Activated naive CD4-positive, alpha-beta T cell treated with anti-CD3 and anti-CD28 coated beads for 36 hours (primary cell): ENCODE measurements at regions not wholly inside any gene's neighbourhood (a gene's known extent, or its start where the extent isn't known, plus 50 kb on each side); places are given as distances from the start of the nearest gene placed in this dataset.

ENCODE experiments used
- CTCF ChIA-PET: fragments of 350-600 bp; sonication (Branson Sonifier 250); formaldehyde crosslinking; loops from one replicate; lab custom pipeline; 2021; ENCODE audit warnings: antibody characterized with exemption; lab: Charles Lee
- DNase-seq: peaks from one replicate; pipeline ENCODE4 v3.0.0-alpha.2; 2020
- H3K27ac Mint-ChIP-seq: one replicate; pipeline ENCODE4 v1.8.0; 2021; ENCODE audit warnings: mild to moderate bottlenecking, mixed read lengths
- H3K27me3 Mint-ChIP-seq: one replicate; pipeline ENCODE4 v1.8.0; 2021; ENCODE audit warnings: low read depth, mixed read lengths
- H3K36me3 Mint-ChIP-seq: one replicate; pipeline ENCODE4 v1.8.0; 2021; ENCODE audit warnings: low read depth, mixed read lengths
- H3K4me1 Mint-ChIP-seq: one replicate; pipeline ENCODE4 v1.8.0; 2021; ENCODE audit warnings: low read depth, mixed read lengths
- H3K4me3 Mint-ChIP-seq: one replicate; pipeline ENCODE4 v1.8.0; 2021; ENCODE audit warnings: mild to moderate bottlenecking, moderate library complexity, mixed read lengths
- H3K9me3 Mint-ChIP-seq: one replicate; pipeline ENCODE4 v1.8.0; 2021; ENCODE audit warnings: mixed read lengths
- intact Hi-C: fragments of 100-400 bp; cut with micrococcal nuclease; formaldehyde crosslinking; loops from one replicate; pipeline ENCODE4 v1.15.1; 2023

- intact Hi-C loops = no loop called here
- Mint-ChIP-seq H3K9me3 (peaks cover 5% of the 10 kb centered on the region), H3K4me1 (no peaks in the 10 kb centered on the region), H3K36me3 (no peaks in the 10 kb centered on the region), H3K27ac (no peak overlapping the region), H3K27me3 (no peaks in the 10 kb centered on the region), H3K4me3 (no peak overlapping the region)
- no peak for DNase-seq
- CTCF ChIA-PET = no interaction called here
Measured at GRCh38 chr4:131192318-131192717, 1956.8 kb upstream of the PCDH10 start.

- no peaks in the 10 kb centered on the region for H3K4me1 Mint-ChIP-seq
- CTCF ChIA-PET = no interaction called here
- H3K27me3 Mint-ChIP-seq = no peaks in the 10 kb centered on the region
Measured at GRCh38 chr4:131207589-131207988, 1941.5 kb upstream of the PCDH10 start.

GRCh38 chr4:131248314-131248713 lies 1900.8 kb upstream of the PCDH10 start:
- CTCF ChIA-PET = no interaction called here
- DNase-seq = no peak
- Mint-ChIP-seq H3K9me3 (peaks cover 2% of the 10 kb centered on the region), H3K27me3 (no peaks in the 10 kb centered on the region), H3K27ac (no peak overlapping the region), H3K36me3 (no peaks in the 10 kb centered on the region), H3K4me1 (no peaks in the 10 kb centered on the region), H3K4me3 (no peak overlapping the region)
- intact Hi-C loops = no loop called here

More at GRCh38 chr4:131207589-131207988, 1941.5 kb upstream of the PCDH10 start:
- H3K9me3 Mint-ChIP-seq = no peaks in the 10 kb centered on the region
- no peak for DNase-seq
- H3K4me3 Mint-ChIP-seq = no peak overlapping the region
- intact Hi-C loops = no loop called here
- no peaks in the 10 kb centered on the region for H3K36me3 Mint-ChIP-seq
- H3K27ac Mint-ChIP-seq = no peak overlapping the region

GRCh38 chr4:131251321-131251720 lies 1897.8 kb upstream of the PCDH10 start:
- CTCF ChIA-PET = no interaction called here
- H3K9me3 Mint-ChIP-seq = peaks cover 2% of the 10 kb centered on the region
- no peaks in the 10 kb centered on the region for H3K36me3 Mint-ChIP-seq
- H3K27ac Mint-ChIP-seq = no peak overlapping the region
- no peak for DNase-seq
- no peaks in the 10 kb centered on the region for H3K4me1 Mint-ChIP-seq
- intact Hi-C loops = no loop called here
- no peak overlapping the region for H3K4me3 Mint-ChIP-seq
- H3K27me3 Mint-ChIP-seq = no peaks in the 10 kb centered on the region

DNA sequence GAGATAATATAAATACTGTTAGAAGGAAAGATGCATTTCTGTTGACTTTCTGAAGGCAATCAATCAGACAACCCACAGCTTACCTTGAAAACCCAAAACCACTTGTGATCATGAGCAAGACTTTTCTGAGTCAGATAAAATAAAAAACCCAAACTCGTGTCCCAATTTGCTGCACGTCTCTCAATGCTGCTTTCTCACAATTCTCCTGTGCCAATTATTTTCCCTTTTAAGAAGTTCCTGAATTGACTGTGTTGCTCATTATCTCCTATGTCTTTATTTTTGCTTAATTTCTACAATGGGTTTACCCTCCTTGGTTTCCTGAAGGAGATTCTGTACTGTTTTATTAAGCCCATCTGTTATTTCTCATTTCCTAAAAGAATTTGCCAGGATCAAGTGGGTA lies 1891.9 kb upstream of the PCDH10 start:
- no peaks in the 10 kb centered on the region for H3K27me3 Mint-ChIP-seq
- no peak for DNase-seq
- H3K9me3 Mint-ChIP-seq = no peaks in the 10 kb centered on the region
- H3K4me1 Mint-ChIP-seq = no peaks in the 10 kb centered on the region
- H3K27ac Mint-ChIP-seq = no peak overlapping the region
- no peak overlapping the region for H3K4me3 Mint-ChIP-seq
- H3K36me3 Mint-ChIP-seq = no peaks in the 10 kb centered on the region
- intact Hi-C loops = no loop called here
- CTCF ChIA-PET = interaction anchor here (0.6 kb wide), 1 partner anchor 345 kb away, joined by 6 read pairs; no protein-coding TSS in a partner anchor

- Mint-ChIP-seq H3K4me1 (no peaks in the 10 kb centered on the region), H3K9me3 (no peaks in the 10 kb centered on the region), H3K27me3 (no peaks in the 10 kb centered on the region), H3K4me3 (no peak overlapping the region), H3K27ac (no peak overlapping the region), H3K36me3 (no peaks in the 10 kb centered on the region)
- intact Hi-C loops = no loop called here
- no peak for DNase-seq
- CTCF ChIA-PET = no interaction called here
Measured at GRCh38 chr4:131258361-131258760, 1890.7 kb upstream of the PCDH10 start.

- no peak overlapping the region for H3K27ac Mint-ChIP-seq
- CTCF ChIA-PET = no interaction called here
- intact Hi-C loops = no loop called here
- no peaks in the 10 kb centered on the region for H3K27me3 Mint-ChIP-seq
- H3K4me1 Mint-ChIP-seq = no peaks in the 10 kb centered on the region
- peaks cover 2% of the 10 kb centered on the region for H3K36me3 Mint-ChIP-seq
- DNase-seq = no peak
- peaks cover 14% of the 10 kb centered on the region for H3K9me3 Mint-ChIP-seq
- no peak overlapping the region for H3K4me3 Mint-ChIP-seq
Measured at GRCh38 chr4:131288441-131288840, 1860.7 kb upstream of the PCDH10 start.

GRCh38 chr4:131296192-131296591 lies 1852.9 kb upstream of the PCDH10 start:
- CTCF ChIA-PET = interaction anchor here (0.6 kb wide), 1 partner anchor 1042 kb away, joined by 7 read pairs; no protein-coding TSS in a partner anchor
- Mint-ChIP-seq H3K27me3 (no peaks in the 10 kb centered on the region), H3K27ac (no peak overlapping the region), H3K9me3 (peaks cover 5% of the 10 kb centered on the region), H3K4me1 (no peaks in the 10 kb centered on the region), H3K36me3 (no peaks in the 10 kb centered on the region), H3K4me3 (no peak overlapping the region)
- intact Hi-C loops = no loop called here
- no peak for DNase-seq

DNA sequence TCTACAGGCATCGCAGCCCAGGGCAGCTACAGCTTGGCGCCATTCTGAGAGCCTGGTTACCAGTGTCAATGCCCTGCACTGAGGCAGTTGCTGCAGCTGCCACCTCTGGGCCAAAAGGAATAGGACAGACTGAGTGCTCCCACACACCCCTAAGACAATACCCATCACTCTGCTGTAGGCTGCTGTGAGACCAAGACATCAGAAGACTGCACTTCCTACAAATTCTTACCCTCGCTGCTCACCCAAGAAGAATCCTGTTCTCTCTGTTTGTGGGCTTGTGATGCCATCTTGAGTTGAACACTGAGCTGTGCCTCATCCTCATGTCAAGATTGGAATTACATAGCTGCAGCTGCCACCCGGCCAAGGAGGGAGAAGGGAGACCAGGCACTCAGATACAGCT lies 1847.0 kb upstream of the PCDH10 start:
- Mint-ChIP-seq H3K4me3 (no peak overlapping the region), H3K9me3 (peaks cover 13% of the 10 kb centered on the region), H3K36me3 (no peaks in the 10 kb centered on the region), H3K27me3 (no peaks in the 10 kb centered on the region), H3K4me1 (no peaks in the 10 kb centered on the region), H3K27ac (no peak overlapping the region)
- no peak for DNase-seq
- intact Hi-C loops = no loop called here
- CTCF ChIA-PET = no interaction called here

DNA sequence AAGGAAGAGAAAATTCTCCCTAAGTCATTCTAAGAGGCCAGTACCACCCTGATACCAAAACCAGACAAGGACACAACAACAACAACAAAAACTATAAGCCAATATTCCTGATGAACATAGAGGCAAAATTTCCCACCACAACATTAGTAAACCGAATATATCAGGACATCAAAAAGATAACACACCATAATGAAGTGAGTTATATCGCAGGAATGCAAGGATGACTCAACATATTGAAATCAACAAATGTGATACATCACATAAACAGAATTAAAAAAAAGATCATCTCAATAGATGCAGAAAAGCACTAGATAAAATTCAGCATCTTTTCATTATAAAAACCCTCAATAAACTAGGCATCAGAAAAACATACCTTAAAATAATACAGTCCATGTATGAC lies 1844.4 kb upstream of the PCDH10 start:
- no peaks in the 10 kb centered on the region for H3K27me3 Mint-ChIP-seq

DNA sequence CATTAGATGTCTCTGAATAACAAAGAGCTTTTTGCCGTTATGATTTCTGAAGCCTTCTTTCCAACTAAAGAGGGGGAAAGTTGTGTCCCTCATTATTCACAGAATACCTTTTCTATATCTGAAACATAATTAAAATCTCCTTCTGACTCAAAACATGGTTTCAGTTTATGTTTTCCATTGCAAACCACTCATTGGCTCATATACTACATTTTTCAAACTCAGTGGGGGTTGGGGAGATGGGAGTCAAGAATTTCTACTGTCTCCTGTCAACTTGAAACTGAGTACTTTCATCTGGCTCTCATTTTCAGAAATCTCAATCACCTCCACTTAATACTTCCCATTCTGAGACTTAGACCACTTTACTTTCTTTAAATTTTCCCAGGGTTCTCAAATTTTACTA lies 1839.5 kb upstream of the PCDH10 start:
- DNase-seq = no peak
- Mint-ChIP-seq H3K4me3 (no peak overlapping the region), H3K4me1 (no peaks in the 10 kb centered on the region), H3K36me3 (no peaks in the 10 kb centered on the region), H3K9me3 (peaks cover 4% of the 10 kb centered on the region), H3K27ac (no peak overlapping the region), H3K27me3 (no peaks in the 10 kb centered on the region)
- CTCF ChIA-PET = no interaction called here
- intact Hi-C loops = no loop called here

More for the DNA sequence above, 1844.4 kb upstream of the PCDH10 start:
- Mint-ChIP-seq H3K27ac (no peak overlapping the region), H3K36me3 (no peaks in the 10 kb centered on the region), H3K4me1 (no peaks in the 10 kb centered on the region), H3K4me3 (no peak overlapping the region), H3K9me3 (peaks cover 15% of the 10 kb centered on the region)
- intact Hi-C loops = no loop called here
- CTCF ChIA-PET = no interaction called here
- DNase-seq = no peak

DNA sequence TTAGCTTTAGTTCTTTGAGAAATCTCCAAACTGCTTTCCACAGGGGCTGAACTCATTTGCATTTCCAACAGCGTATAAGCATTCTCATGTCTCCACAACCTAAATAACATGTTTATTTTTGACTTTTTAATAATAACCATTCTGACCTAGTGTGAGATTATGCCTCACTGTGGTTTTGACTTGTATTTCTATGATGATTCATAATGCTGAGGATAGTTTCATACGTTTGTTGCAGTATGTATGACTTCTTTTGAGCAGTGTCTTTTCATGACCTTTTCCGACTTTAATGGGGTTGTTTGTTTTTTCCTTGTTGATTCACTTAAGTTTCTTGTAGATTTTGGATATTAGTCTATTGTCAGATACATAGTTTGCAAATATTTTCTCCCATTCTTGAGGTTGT lies 1833.0 kb upstream of the PCDH10 start:
- intact Hi-C loops = no loop called here
- DNase-seq = no peak
- Mint-ChIP-seq H3K9me3 (peaks cover 5% of the 10 kb centered on the region), H3K4me1 (no peaks in the 10 kb centered on the region), H3K27ac (no peak overlapping the region), H3K4me3 (no peak overlapping the region), H3K27me3 (no peaks in the 10 kb centered on the region), H3K36me3 (no peaks in the 10 kb centered on the region)
- CTCF ChIA-PET = no interaction called here

DNA sequence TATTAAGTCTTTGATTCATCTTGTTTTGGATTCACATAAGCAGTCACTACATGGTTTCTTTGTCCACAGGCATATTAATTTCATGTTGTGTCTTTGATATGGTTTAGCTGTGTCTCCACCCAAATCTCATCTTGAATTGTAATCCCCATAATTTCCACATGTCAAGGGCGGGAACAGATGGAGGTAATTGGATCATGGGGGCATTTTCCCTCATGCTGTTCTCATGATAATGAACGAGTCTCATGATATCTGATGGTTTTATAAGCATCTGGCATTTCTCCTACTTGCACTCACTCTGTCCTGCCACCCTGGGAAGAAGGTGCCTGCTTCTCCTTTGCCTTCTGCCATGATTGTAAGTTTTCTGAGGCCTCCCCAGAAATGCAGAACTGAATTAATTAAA lies 1811.2 kb upstream of the PCDH10 start:
- intact Hi-C loops = no loop called here

GRCh38 chr4:131339137-131339536 lies 1810.0 kb upstream of the PCDH10 start:
- no peaks in the 10 kb centered on the region for H3K9me3 Mint-ChIP-seq
- no peak for DNase-seq
- no peak overlapping the region for H3K4me3 Mint-ChIP-seq
- CTCF ChIA-PET = no interaction called here
- intact Hi-C loops = no loop called here
- H3K27me3 Mint-ChIP-seq = no peaks in the 10 kb centered on the region
- no peaks in the 10 kb centered on the region for H3K4me1 Mint-ChIP-seq
- no peaks in the 10 kb centered on the region for H3K36me3 Mint-ChIP-seq
- no peak overlapping the region for H3K27ac Mint-ChIP-seq

More for the DNA sequence above, 1811.2 kb upstream of the PCDH10 start:
- H3K36me3 Mint-ChIP-seq = no peaks in the 10 kb centered on the region
- no peaks in the 10 kb centered on the region for H3K4me1 Mint-ChIP-seq
- peaks cover 2% of the 10 kb centered on the region for H3K9me3 Mint-ChIP-seq
- H3K27ac Mint-ChIP-seq = no peak overlapping the region
- CTCF ChIA-PET = no interaction called here
- no peaks in the 10 kb centered on the region for H3K27me3 Mint-ChIP-seq
- no peak for DNase-seq
- no peak overlapping the region for H3K4me3 Mint-ChIP-seq
